HEK293 (cell line): ENCODE measurements at regions not wholly inside any gene's neighbourhood (a gene's known extent, or its start where the extent isn't known, plus 50 kb on each side); places are given as distances from the start of the nearest gene placed in this dataset.

Source experiments
- CTCF ChIA-PET: fragments of 350-600 bp; formaldehyde crosslinking; extraction: SDS; loops from one replicate; lab custom pipeline; 2021; ENCODE audit warnings: antibody characterized with exemption; lab: Yijun Ruan, JAX
- POLR2A ChIA-PET: fragments of 300-600 bp; formaldehyde crosslinking; extraction: SDS; loops from one replicate; lab custom pipeline; 2020; ENCODE audit warnings: antibody characterized with exemption, inconsistent platforms; lab: Yijun Ruan, JAX
- H3K27ac ChIP-seq: fragments of 200-500 bp; sonication (Bioruptor generic); 2 replicates; pipeline ENCODE4 v1.5.1; 2014; ENCODE audit warnings: low read depth, low read length, control low read depth, inconsistent platforms; ENCODE audit errors: extremely low read depth
- H3K36me3 ChIP-seq, 2 experiments: fragments of 200-500 bp in 1 of 2; sonication (Bioruptor generic) in 1 of 2; 1 replicate in 1 of 2; 2 replicates in 1 of 2; pipeline ENCODE4 v1.5.1; 2014 to 2017; ENCODE audit warnings: inconsistent platforms in 2 of 2, low read length in 2 of 2; ENCODE audit not compliant: control insufficient read depth in 2 of 2, insufficient read depth in 1 of 2
- H3K4me1 ChIP-seq: fragments of 200-500 bp; sonication (Bioruptor generic); 2 replicates; pipeline ENCODE4 v1.5.1; 2014; ENCODE audit warnings: mild to moderate bottlenecking, low read length, inconsistent platforms; ENCODE audit not compliant: control insufficient read depth, insufficient read depth
- H3K4me3 ChIP-seq: 2 replicates; pipeline ENCODE4 v1.5.1; 2011; ENCODE audit warnings: low read depth, mild to moderate bottlenecking, control low read depth, low read length, moderate library complexity
- H3K9me3 ChIP-seq: fragments of 200-500 bp; sonication (Bioruptor generic); 2 replicates; pipeline ENCODE4 v1.5.1; 2014; ENCODE audit warnings: low read depth, low read length, inconsistent platforms; ENCODE audit not compliant: control insufficient read depth, insufficient read depth
- BCL11A ChIP-seq: fragments of 450-650 bp; formaldehyde crosslinking; IDR thresholded peaks from 2 replicates; pipeline ENCODE4 v1.5.1; 2016; ENCODE audit warnings: low read depth, missing biosample characterization, missing genetic modification characterization
- CTCF ChIP-seq: fragments of 450-650 bp; formaldehyde crosslinking; IDR thresholded peaks from 2 replicates; pipeline ENCODE4 v1.5.1; 2016; ENCODE audit warnings: missing biosample characterization, missing genetic modification characterization
- HOXA7 ChIP-seq: sonication (generic); formaldehyde crosslinking; IDR thresholded peaks from 2 replicates; pipeline ENCODE4 v1.8.1; 2022; ENCODE audit warnings: missing genetic modification reagents, borderline replicate concordance
- PRDM4 ChIP-seq: fragments of 450-650 bp; formaldehyde crosslinking; IDR thresholded peaks from 2 replicates; pipeline ENCODE4 v1.5.1; 2017; ENCODE audit warnings: missing biosample characterization, missing genetic modification characterization
- ZNF223 ChIP-seq: fragments of 450-650 bp; formaldehyde crosslinking; IDR thresholded peaks from 2 replicates; pipeline ENCODE4 v1.5.1; 2016; ENCODE audit warnings: missing biosample characterization, missing genetic modification characterization
- ZNF341 ChIP-seq: fragments of 450-650 bp; formaldehyde crosslinking; IDR thresholded peaks from 2 replicates; pipeline ENCODE4; 2016; ENCODE audit warnings: low read depth, missing biosample characterization, missing genetic modification characterization
- ZNF350 ChIP-seq: fragments of 450-650 bp; formaldehyde crosslinking; IDR thresholded peaks from 2 replicates; pipeline ENCODE4 v1.5.0; 2017; ENCODE audit warnings: missing biosample characterization, mild to moderate bottlenecking, missing genetic modification characterization
- ZNF362 ChIP-seq: fragments of 450-650 bp; formaldehyde crosslinking; IDR thresholded peaks from 2 replicates; pipeline ENCODE4 v1.5.1; 2016; ENCODE audit warnings: missing biosample characterization, missing genetic modification characterization
- ZNF514 ChIP-seq: fragments of 450-650 bp; formaldehyde crosslinking; IDR thresholded peaks from 2 replicates; pipeline ENCODE4 v1.5.1; 2016; ENCODE audit warnings: missing biosample characterization, missing genetic modification characterization
- ZNF521 ChIP-seq: fragments of 450-650 bp; formaldehyde crosslinking; IDR thresholded peaks from 2 replicates; pipeline ENCODE4 v1.5.1; 2017; ENCODE audit warnings: missing biosample characterization, mild to moderate bottlenecking, missing genetic modification characterization
- ZNF549 ChIP-seq: fragments of 450-650 bp; IDR thresholded peaks from 2 replicates; pipeline ENCODE4 v1.5.1; 2018; ENCODE audit warnings: missing biosample characterization, missing genetic modification characterization, mild to moderate bottlenecking, inconsistent platforms, moderate library complexity
- ZNF571 ChIP-seq: fragments of 450-650 bp; formaldehyde crosslinking; IDR thresholded peaks from 2 replicates; pipeline ENCODE4 v1.5.0; 2017; ENCODE audit warnings: missing biosample characterization, missing genetic modification characterization
- ZNF585B ChIP-seq: fragments of 450-650 bp; formaldehyde crosslinking; IDR thresholded peaks from 2 replicates; pipeline ENCODE4 v1.5.1; 2016; ENCODE audit warnings: missing biosample characterization, missing genetic modification characterization
- ZNF701 ChIP-seq: fragments of 450-650 bp; formaldehyde crosslinking; IDR thresholded peaks from 2 replicates; pipeline ENCODE4 v1.5.1; 2016; ENCODE audit warnings: missing biosample characterization, missing genetic modification characterization
- ZNF76 ChIP-seq: fragments of 450-650 bp; formaldehyde crosslinking; IDR thresholded peaks from 2 replicates; pipeline ENCODE4; 2016; ENCODE audit warnings: low read depth, missing biosample characterization, missing genetic modification characterization, borderline replicate concordance
- TF ChIP-seq, protein P1 (sequence below): fragments of 450-650 bp; formaldehyde crosslinking; IDR thresholded peaks from 2 replicates; pipeline ENCODE4 v1.5.1; 2017; ENCODE audit warnings: missing biosample characterization, missing genetic modification characterization
- TF ChIP-seq, protein P2 (sequence below): fragments of 450-650 bp; formaldehyde crosslinking; IDR thresholded peaks from 2 replicates; pipeline ENCODE4; 2016; ENCODE audit warnings: missing biosample characterization, missing genetic modification characterization
- TF ChIP-seq, protein P3 (sequence below): fragments of 450-650 bp; formaldehyde crosslinking; IDR thresholded peaks from 2 replicates; pipeline ENCODE4 v1.5.1; 2016; ENCODE audit warnings: missing biosample characterization, missing genetic modification characterization

DNA sequence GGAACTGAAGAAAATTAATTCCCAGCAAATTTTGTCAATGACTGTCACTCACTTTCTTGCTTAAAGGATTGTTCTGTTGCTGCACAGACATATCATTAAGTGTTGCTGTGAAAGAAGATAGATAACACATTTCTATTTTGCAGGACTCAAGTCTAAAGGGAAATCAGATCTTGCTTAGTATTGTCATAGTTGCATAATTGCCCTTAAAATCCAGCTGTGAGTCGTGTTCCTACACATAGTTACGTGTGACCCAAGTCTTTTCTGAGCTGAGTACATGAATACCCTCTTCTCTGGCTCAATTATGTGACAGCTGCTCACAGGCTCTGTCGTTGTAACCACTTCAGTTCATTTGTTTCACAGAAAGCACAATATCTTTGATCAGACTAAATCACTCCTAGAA is 390.8 kb downstream of the DTWD2 start (continued):
- TF ChIP-seq, protein P1, sequence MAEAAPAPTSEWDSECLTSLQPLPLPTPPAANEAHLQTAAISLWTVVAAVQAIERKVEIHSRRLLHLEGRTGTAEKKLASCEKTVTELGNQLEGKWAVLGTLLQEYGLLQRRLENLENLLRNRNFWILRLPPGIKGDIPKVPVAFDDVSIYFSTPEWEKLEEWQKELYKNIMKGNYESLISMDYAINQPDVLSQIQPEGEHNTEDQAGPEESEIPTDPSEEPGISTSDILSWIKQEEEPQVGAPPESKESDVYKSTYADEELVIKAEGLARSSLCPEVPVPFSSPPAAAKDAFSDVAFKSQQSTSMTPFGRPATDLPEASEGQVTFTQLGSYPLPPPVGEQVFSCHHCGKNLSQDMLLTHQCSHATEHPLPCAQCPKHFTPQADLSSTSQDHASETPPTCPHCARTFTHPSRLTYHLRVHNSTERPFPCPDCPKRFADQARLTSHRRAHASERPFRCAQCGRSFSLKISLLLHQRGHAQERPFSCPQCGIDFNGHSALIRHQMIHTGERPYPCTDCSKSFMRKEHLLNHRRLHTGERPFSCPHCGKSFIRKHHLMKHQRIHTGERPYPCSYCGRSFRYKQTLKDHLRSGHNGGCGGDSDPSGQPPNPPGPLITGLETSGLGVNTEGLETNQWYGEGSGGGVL, result no peak
- TF ChIP-seq ZNF701 (tag by site-specific recombination) (no peak), ZNF341 (no peak)
- TF ChIP-seq, protein P2, sequence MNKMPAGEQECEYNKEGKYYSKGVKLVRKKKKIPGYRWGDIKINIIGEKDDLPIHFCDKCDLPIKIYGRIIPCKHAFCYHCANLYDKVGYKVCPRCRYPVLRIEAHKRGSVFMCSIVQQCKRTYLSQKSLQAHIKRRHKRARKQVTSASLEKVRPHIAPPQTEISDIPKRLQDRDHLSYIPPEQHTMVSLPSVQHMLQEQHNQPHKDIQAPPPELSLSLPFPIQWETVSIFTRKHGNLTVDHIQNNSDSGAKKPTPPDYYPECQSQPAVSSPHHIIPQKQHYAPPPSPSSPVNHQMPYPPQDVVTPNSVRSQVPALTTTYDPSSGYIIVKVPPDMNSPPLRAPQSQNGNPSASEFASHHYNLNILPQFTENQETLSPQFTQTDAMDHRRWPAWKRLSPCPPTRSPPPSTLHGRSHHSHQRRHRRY (tag by site-specific recombination), result no peak

- H3K9me3 ChIP-seq, result no peaks in the 10 kb centered on the region
- ChIA-PET POLR2A (no interaction called here), CTCF (no interaction called here)
- no peak for TF ChIP-seq ZNF549 (tag by site-specific recombination)
- H3K4me3 ChIP-seq, result no peak overlapping the region
- no peak overlapping the region for H3K27ac ChIP-seq
- no peaks in the 10 kb centered on the region for H3K36me3 ChIP-seq
- no peaks in the 10 kb centered on the region for H3K4me1 ChIP-seq
Measured at GRCh38 chr5:118596255-118596654, 392.1 kb downstream of the DTWD2 start.

DNA sequence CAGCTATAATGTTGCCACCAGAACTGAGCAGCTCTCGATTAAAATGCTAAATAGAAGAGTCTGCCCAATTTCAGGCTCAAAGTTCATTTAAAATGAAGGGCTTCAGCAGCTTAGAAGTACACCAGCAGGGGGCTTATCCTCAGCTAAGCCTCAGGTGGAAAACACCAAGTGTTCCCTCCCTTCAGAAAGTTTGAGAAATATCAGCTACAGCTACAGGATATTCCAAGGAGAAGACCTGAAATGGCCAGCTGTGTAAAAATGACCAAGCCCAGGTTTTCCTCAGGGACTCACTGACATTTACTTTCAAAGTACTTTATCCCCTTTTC is 395.4 kb downstream of the DTWD2 start:
- no peak overlapping the region for H3K4me3 ChIP-seq
- H3K27ac ChIP-seq, result no peak overlapping the region
- POLR2A ChIA-PET, result no interaction called here
- CTCF ChIA-PET, result interaction anchor here (0.6 to 1.8 kb wide), 5 partner anchors 11 to 834 kb away, joined by 3 to 6 read pairs (median 3); no protein-coding TSS in a partner anchor
- no peaks in the 10 kb centered on the region for H3K36me3 ChIP-seq
- H3K9me3 ChIP-seq, result no peaks in the 10 kb centered on the region
- no peak for TF ChIP-seq PRDM4
- no peak for TF ChIP-seq ZNF514 (tag by site-specific recombination)
- no peak for TF ChIP-seq ZNF521 (tag by site-specific recombination)
- no peak for TF ChIP-seq ZNF571 (tag by site-specific recombination)
- no peak for TF ChIP-seq BCL11A (tag by site-specific recombination)
- TF ChIP-seq ZNF350 (tag by site-specific recombination), result no peak
- no peak for TF ChIP-seq ZNF223 (tag by site-specific recombination)
- no peak for TF ChIP-seq HOXA7
- no peak for TF ChIP-seq CTCF (tag by site-specific recombination)
- no peak for TF ChIP-seq ZNF585B (tag by site-specific recombination)
- TF ChIP-seq ZNF76 (tag by site-specific recombination), result no peak
- TF ChIP-seq ZNF362 (tag by site-specific recombination), result no peak
- TF ChIP-seq, protein P3, sequence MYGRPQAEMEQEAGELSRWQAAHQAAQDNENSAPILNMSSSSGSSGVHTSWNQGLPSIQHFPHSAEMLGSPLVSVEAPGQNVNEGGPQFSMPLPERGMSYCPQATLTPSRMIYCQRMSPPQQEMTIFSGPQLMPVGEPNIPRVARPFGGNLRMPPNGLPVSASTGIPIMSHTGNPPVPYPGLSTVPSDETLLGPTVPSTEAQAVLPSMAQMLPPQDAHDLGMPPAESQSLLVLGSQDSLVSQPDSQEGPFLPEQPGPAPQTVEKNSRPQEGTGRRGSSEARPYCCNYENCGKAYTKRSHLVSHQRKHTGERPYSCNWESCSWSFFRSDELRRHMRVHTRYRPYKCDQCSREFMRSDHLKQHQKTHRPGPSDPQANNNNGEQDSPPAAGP (tag by site-specific recombination), result no peak
- TF ChIP-seq, all 188 proteins: peak for 0
- H3K4me1 ChIP-seq, result no peaks in the 10 kb centered on the region
